HEK293 (cell line): ENCODE measurements at regions not wholly inside any gene's neighbourhood (a gene's known extent, or its start where the extent isn't known, plus 50 kb on each side); places are given as distances from the start of the nearest gene placed in this dataset.

ENCODE experiments used
- CTCF ChIA-PET: fragments of 350-600 bp; formaldehyde crosslinking; extraction: SDS; loops from one replicate; lab custom pipeline; 2021; ENCODE audit warnings: antibody characterized with exemption; lab: Yijun Ruan, JAX
- POLR2A ChIA-PET: fragments of 300-600 bp; formaldehyde crosslinking; extraction: SDS; loops from one replicate; lab custom pipeline; 2020; ENCODE audit warnings: antibody characterized with exemption, inconsistent platforms; lab: Yijun Ruan, JAX
- H3K27ac ChIP-seq: fragments of 200-500 bp; sonication (Bioruptor generic); 2 replicates; pipeline ENCODE4 v1.5.1; 2014; ENCODE audit warnings: low read depth, low read length, control low read depth, inconsistent platforms; ENCODE audit errors: extremely low read depth
- H3K36me3 ChIP-seq, 2 experiments: fragments of 200-500 bp in 1 of 2; sonication (Bioruptor generic) in 1 of 2; 1 replicate in 1 of 2; 2 replicates in 1 of 2; pipeline ENCODE4 v1.5.1; 2014 to 2017; ENCODE audit warnings: inconsistent platforms in 2 of 2, low read length in 2 of 2; ENCODE audit not compliant: control insufficient read depth in 2 of 2, insufficient read depth in 1 of 2
- H3K4me1 ChIP-seq: fragments of 200-500 bp; sonication (Bioruptor generic); 2 replicates; pipeline ENCODE4 v1.5.1; 2014; ENCODE audit warnings: mild to moderate bottlenecking, low read length, inconsistent platforms; ENCODE audit not compliant: control insufficient read depth, insufficient read depth
- H3K4me3 ChIP-seq: 2 replicates; pipeline ENCODE4 v1.5.1; 2011; ENCODE audit warnings: low read depth, mild to moderate bottlenecking, control low read depth, low read length, moderate library complexity
- H3K9me3 ChIP-seq: fragments of 200-500 bp; sonication (Bioruptor generic); 2 replicates; pipeline ENCODE4 v1.5.1; 2014; ENCODE audit warnings: low read depth, low read length, inconsistent platforms; ENCODE audit not compliant: control insufficient read depth, insufficient read depth
- EGR2 ChIP-seq: fragments of 450-650 bp; formaldehyde crosslinking; IDR thresholded peaks from 2 replicates; pipeline ENCODE4 v1.5.1; 2016; ENCODE audit warnings: low read depth, missing biosample characterization, missing genetic modification characterization
- GLI4 ChIP-seq: fragments of 450-650 bp; formaldehyde crosslinking; IDR thresholded peaks from 2 replicates; pipeline ENCODE4 v1.5.1; 2016; ENCODE audit warnings: missing biosample characterization, missing genetic modification characterization
- HOXA7 ChIP-seq: sonication (generic); formaldehyde crosslinking; IDR thresholded peaks from 2 replicates; pipeline ENCODE4 v1.8.1; 2022; ENCODE audit warnings: missing genetic modification reagents, borderline replicate concordance
- HOXD13 ChIP-seq: sonication (generic); formaldehyde crosslinking; IDR thresholded peaks from 2 replicates; pipeline ENCODE4 v1.8.0; 2022; ENCODE audit warnings: missing genetic modification reagents, borderline replicate concordance
- OSR2 ChIP-seq: fragments of 450-650 bp; formaldehyde crosslinking; IDR thresholded peaks from 2 replicates; pipeline ENCODE4 v1.5.1; 2016; ENCODE audit warnings: missing biosample characterization, missing genetic modification characterization
- OVOL3 ChIP-seq: fragments of 450-650 bp; formaldehyde crosslinking; IDR thresholded peaks from 2 replicates; pipeline ENCODE4 v1.5.1; 2016; ENCODE audit warnings: missing biosample characterization, missing genetic modification characterization
- REPIN1 ChIP-seq: fragments of 450-650 bp; formaldehyde crosslinking; IDR thresholded peaks from 2 replicates; pipeline ENCODE4 v1.5.1; 2017; ENCODE audit warnings: missing biosample characterization, missing genetic modification characterization, low read depth
- ZEB2 ChIP-seq: fragments of 450-650 bp; formaldehyde crosslinking; IDR thresholded peaks from 2 replicates; pipeline ENCODE4 v1.5.1; 2016; ENCODE audit warnings: missing biosample characterization, missing genetic modification characterization
- ZNF404 ChIP-seq: fragments of 450-650 bp; formaldehyde crosslinking; IDR thresholded peaks from 2 replicates; pipeline ENCODE4 v1.5.1; 2017; ENCODE audit warnings: missing biosample characterization, missing genetic modification characterization
- ZNF544 ChIP-seq: fragments of 450-650 bp; formaldehyde crosslinking; IDR thresholded peaks from 2 replicates; pipeline ENCODE4 v1.5.0; 2017; ENCODE audit warnings: missing biosample characterization, missing genetic modification characterization
- ZNF561 ChIP-seq: fragments of 450-650 bp; IDR thresholded peaks from 2 replicates; pipeline ENCODE4 v1.5.1; 2018; ENCODE audit warnings: missing biosample characterization, missing genetic modification characterization, borderline replicate concordance
- ZNF664 ChIP-seq: fragments of 450-650 bp; formaldehyde crosslinking; IDR thresholded peaks from 2 replicates; pipeline ENCODE4 v1.5.1; 2016; ENCODE audit warnings: missing biosample characterization, missing genetic modification characterization
- ZSCAN16 ChIP-seq: fragments of 450-650 bp; formaldehyde crosslinking; IDR thresholded peaks from 2 replicates; pipeline ENCODE4 v1.5.1; 2016; ENCODE audit warnings: missing biosample characterization, missing genetic modification characterization
- TF ChIP-seq, protein P1 (sequence below): fragments of 450-650 bp; formaldehyde crosslinking; IDR thresholded peaks from 2 replicates; pipeline ENCODE4 v1.5.1; 2017; ENCODE audit warnings: missing biosample characterization, missing genetic modification characterization
- TF ChIP-seq, protein P2 (sequence below): fragments of 450-650 bp; formaldehyde crosslinking; IDR thresholded peaks from 2 replicates; pipeline ENCODE4 v1.5.1; 2016; ENCODE audit warnings: missing biosample characterization, missing genetic modification characterization
- TF ChIP-seq, protein P3 (sequence below): fragments of 450-650 bp; IDR thresholded peaks from 2 replicates; pipeline ENCODE4 v1.5.1; 2018; ENCODE audit warnings: missing biosample characterization, mild to moderate bottlenecking, missing genetic modification characterization
- TF ChIP-seq, protein P4 (sequence below): fragments of 450-650 bp; formaldehyde crosslinking; IDR thresholded peaks from 2 replicates; pipeline ENCODE4 v1.5.1; 2016; ENCODE audit warnings: missing biosample characterization, missing genetic modification characterization
- TF ChIP-seq, protein P5 (sequence below): fragments of 450-650 bp; formaldehyde crosslinking; optimal IDR thresholded peaks from 2 replicates; pipeline ENCODE3; 2016; ENCODE audit warnings: missing biosample characterization, mild to moderate bottlenecking, missing genetic modification characterization

DNA sequence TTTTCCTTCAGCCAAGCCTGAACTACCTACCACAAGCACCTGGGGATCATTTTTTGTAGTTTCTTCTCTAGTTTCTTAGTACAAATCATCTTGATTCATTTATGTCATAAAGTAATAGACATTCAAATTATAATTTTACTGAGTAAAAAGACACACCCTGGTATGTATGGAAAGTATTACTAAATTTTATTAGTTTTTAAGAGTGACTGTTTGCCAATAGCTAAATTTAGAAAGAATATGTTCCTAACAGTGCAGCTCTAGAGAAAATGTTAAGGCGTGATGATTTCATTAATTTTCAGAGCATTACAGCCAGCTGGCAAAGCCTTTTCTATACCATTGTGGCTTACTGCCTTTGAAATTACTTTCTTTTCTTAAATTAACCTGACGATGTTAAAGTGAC, 612.0 kb upstream of the KCNMB2 start (continued):
- TF ChIP-seq ZEB2 (tag by site-specific recombination): no peak
- TF ChIP-seq, protein P1, sequence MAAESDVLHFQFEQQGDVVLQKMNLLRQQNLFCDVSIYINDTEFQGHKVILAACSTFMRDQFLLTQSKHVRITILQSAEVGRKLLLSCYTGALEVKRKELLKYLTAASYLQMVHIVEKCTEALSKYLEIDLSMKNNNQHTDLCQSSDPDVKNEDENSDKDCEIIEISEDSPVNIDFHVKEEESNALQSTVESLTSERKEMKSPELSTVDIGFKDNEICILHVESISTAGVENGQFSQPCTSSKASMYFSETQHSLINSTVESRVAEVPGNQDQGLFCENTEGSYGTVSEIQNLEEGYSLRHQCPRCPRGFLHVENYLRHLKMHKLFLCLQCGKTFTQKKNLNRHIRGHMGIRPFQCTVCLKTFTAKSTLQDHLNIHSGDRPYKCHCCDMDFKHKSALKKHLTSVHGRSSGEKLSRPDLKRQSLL (tag by site-specific recombination): no peak

DNA sequence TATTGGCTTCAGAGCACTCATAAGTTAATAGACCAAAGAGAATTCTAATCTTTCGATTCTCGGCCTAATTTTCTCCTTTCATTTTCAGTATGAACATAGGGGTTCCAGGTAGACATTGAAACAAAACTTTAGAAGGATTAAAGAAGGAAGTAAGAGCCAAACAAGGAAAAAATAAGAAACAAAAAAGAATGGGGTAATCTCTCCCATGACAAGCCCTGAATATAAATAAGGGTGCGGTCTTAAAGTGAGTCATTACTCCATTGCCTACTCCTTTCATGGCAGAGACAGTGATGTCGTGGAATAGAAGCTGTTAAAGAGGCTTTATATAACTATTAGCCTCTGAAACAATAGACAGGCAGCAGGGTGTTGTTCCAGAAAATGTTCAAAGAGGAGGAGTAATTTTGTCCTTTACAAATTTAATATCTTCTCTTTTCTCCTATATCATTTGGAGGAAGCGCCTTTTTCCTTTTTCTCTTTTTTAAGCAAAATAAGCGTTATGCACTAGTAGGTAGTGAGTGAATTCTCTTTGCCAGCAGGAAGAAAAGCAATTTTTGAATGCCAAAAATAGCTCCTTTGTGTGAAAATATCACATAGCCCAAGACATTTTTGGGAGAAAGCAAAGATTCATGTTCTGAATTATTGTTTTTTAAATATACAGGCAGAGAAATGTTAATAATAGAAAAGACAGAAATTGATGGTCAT, 607.9 kb upstream of the KCNMB2 start:
- no peak overlapping the region for H3K27ac ChIP-seq
- H3K9me3 ChIP-seq: no peaks in the 10 kb centered on the region
- no peaks in the 10 kb centered on the region for H3K4me1 ChIP-seq
- TF ChIP-seq OSR2 (tag by site-specific recombination) (no peak), HOXD13 (CRISPR knock-in tag) (no peak), GLI4 (no peak), ZNF544 (tag by site-specific recombination) (no peak), REPIN1 (tag by site-specific recombination) (no peak), ZSCAN16 (tag by site-specific recombination) (no peak), ZNF664 (tag by site-specific recombination) (no peak), ZNF404 (no peak), ZNF561 (no peak), OVOL3 (tag by site-specific recombination) (no peak), HOXA7 (CRISPR knock-in tag) (no peak), EGR2 (no peak)
- TF ChIP-seq, protein P2, sequence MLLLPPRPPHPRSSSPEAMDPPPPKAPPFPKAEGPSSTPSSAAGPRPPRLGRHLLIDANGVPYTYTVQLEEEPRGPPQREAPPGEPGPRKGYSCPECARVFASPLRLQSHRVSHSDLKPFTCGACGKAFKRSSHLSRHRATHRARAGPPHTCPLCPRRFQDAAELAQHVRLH (tag by site-specific recombination): no peak
- TF ChIP-seq, protein P3, sequence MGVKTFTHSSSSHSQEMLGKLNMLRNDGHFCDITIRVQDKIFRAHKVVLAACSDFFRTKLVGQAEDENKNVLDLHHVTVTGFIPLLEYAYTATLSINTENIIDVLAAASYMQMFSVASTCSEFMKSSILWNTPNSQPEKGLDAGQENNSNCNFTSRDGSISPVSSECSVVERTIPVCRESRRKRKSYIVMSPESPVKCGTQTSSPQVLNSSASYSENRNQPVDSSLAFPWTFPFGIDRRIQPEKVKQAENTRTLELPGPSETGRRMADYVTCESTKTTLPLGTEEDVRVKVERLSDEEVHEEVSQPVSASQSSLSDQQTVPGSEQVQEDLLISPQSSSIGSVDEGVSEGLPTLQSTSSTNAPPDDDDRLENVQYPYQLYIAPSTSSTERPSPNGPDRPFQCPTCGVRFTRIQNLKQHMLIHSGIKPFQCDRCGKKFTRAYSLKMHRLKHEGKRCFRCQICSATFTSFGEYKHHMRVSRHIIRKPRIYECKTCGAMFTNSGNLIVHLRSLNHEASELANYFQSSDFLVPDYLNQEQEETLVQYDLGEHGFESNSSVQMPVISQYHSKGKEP (tag by site-specific recombination): no peak
- TF ChIP-seq, protein P4, sequence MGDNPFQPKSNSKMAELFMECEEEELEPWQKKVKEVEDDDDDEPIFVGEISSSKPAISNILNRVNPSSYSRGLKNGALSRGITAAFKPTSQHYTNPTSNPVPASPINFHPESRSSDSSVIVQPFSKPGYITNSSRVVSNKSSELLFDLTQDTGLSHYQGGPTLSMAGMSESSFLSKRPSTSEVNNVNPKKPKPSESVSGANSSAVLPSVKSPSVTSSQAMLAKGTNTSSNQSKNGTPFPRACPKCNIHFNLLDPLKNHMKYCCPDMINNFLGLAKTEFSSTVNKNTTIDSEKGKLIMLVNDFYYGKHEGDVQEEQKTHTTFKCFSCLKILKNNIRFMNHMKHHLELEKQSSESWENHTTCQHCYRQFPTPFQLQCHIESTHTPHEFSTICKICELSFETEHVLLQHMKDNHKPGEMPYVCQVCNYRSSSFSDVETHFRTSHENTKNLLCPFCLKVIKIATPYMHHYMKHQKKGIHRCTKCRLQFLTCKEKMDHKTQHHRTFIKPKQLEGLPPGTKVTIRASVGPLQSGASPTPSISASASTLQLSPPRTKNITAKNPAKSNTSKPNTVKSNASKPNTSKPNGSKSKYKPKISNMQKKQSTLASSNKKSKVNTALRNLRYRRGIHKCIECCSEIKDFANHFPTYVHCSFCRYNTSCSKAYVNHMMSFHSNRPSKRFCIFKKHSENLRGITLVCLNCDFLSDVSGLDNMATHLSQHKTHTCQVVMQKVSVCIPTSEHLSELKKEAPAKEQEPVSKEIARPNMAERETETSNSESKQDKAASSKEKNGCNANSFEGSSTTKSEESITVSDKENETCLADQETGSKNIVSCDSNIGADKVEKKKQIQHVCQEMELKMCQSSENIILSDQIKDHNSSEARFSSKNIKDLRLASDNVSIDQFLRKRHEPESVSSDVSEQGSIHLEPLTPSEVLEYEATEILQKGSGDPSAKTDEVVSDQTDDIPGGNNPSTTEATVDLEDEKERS (tag by site-specific recombination): no peak
- TF ChIP-seq, protein P5, sequence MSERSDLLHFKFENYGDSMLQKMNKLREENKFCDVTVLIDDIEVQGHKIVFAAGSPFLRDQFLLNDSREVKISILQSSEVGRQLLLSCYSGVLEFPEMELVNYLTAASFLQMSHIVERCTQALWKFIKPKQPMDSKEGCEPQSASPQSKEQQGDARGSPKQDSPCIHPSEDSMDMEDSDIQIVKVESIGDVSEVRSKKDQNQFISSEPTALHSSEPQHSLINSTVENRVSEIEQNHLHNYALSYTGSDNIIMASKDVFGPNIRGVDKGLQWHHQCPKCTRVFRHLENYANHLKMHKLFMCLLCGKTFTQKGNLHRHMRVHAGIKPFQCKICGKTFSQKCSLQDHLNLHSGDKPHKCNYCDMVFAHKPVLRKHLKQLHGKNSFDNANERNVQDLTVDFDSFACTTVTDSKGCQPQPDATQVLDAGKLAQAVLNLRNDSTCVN: no peak
- no peak overlapping the region for H3K4me3 ChIP-seq
- ChIA-PET CTCF (no interaction called here), POLR2A (no interaction called here)
- H3K36me3 ChIP-seq: no peaks in the 10 kb centered on the region
